ENCODE measurements at regions not wholly inside any gene's neighbourhood (a gene's known extent, or its start where the extent isn't known, plus 50 kb on each side); places are given as distances from the start of the nearest gene placed in this dataset.

- Histone ChIP-seq H3K4me2 (ENCODE audit: low read length) (no peak overlapping the region), H3K9ac (ENCODE audit: low read length) (no peak overlapping the region), H3K9me2 (ENCODE audit: insufficient read depth, low read length) (no peaks in the 10 kb centered on the region), H2AFZ (ENCODE audit: low read depth, low read length) (no peak overlapping the region), H3K79me2 (replicated peaks; ENCODE audit: insufficient read depth, low read length) (no peaks in the 10 kb centered on the region), H3K27ac (ENCODE audit: low read length) (no peak overlapping the region), H3K36me3 (ENCODE audit: insufficient read depth, low read length) (no peaks in the 10 kb centered on the region), H3K27me3 (ENCODE audit: insufficient read depth, low read depth, low read length) (no peaks in the 10 kb centered on the region), H4K20me1 (ENCODE audit: insufficient read depth) (no peaks in the 10 kb centered on the region), H3K9me3 (ENCODE audit: low read length) (peaks cover 2% of the 10 kb centered on the region), H3F3A (ENCODE audit: insufficient read depth, low read length, poor library complexity, severe bottlenecking) (no peaks in the 10 kb centered on the region), H3K4me3 (ENCODE audit: low read length) (no peak overlapping the region)
- no peak for TF ChIP-seq RAD21 (conservative IDR thresholded peaks at IDR 0.05)
- TF ChIP-seq SMC3 (conservative IDR thresholded peaks at IDR 0.05; ENCODE audit: poor library complexity) = no peak
- no peak for TF ChIP-seq MXI1 (conservative IDR thresholded peaks at IDR 0.05; ENCODE audit: poor library complexity, severe bottlenecking)
- no peak for TF ChIP-seq REST (IDR thresholded peaks at IDR 0.05; ENCODE audit: borderline replicate concordance)
These were observed 133.5 kb upstream of the KLF3 start for GRCh38 chr4:38530486-38530885.

GRCh38 chr4:38531141-38531727, 132.8 kb upstream of the KLF3 start:
- H3K4me3 ChIP-seq (ENCODE audit: low read length) = no peak overlapping the region
- no peak overlapping the region for H3K27ac ChIP-seq (ENCODE audit: low read length)
- no peaks in the 10 kb centered on the region for H3K79me2 ChIP-seq (replicated peaks; ENCODE audit: insufficient read depth, low read length)
- H3K9me2 ChIP-seq (ENCODE audit: insufficient read depth, low read length) = no peaks in the 10 kb centered on the region
- H3K9me3 ChIP-seq (ENCODE audit: low read length) = peaks cover 3% of the 10 kb centered on the region
- H3K9ac ChIP-seq (ENCODE audit: low read length) = no peak overlapping the region
- H3K27me3 ChIP-seq (ENCODE audit: insufficient read depth, low read depth, low read length) = no peaks in the 10 kb centered on the region
- H3K36me3 ChIP-seq (ENCODE audit: insufficient read depth, low read length) = no peaks in the 10 kb centered on the region
- no peaks in the 10 kb centered on the region for H4K20me1 ChIP-seq (ENCODE audit: insufficient read depth)
- no peak for TF ChIP-seq TAF1 (IDR thresholded peaks at IDR 0.05; ENCODE audit: low read depth)
- no peak for TF ChIP-seq EZH2 (IDR thresholded peaks at IDR 0.05; ENCODE audit: borderline replicate concordance, insufficient read depth, low read length, poor library complexity, severe bottlenecking)
- no peak for TF ChIP-seq EP300 (conservative IDR thresholded peaks at IDR 0.05; ENCODE audit: poor library complexity, severe bottlenecking)
- no peak for TF ChIP-seq POLR2AphosphoS5 (IDR thresholded peaks at IDR 0.05)
- no peak for TF ChIP-seq SMC3 (conservative IDR thresholded peaks at IDR 0.05; ENCODE audit: poor library complexity)
- no peak for TF ChIP-seq MXI1 (conservative IDR thresholded peaks at IDR 0.05; ENCODE audit: poor library complexity, severe bottlenecking)
- TF ChIP-seq CTCF (IDR thresholded peaks at IDR 0.05; ENCODE audit: poor library complexity, severe bottlenecking) = no peak
- no peak for TF ChIP-seq REST (IDR thresholded peaks at IDR 0.05; ENCODE audit: borderline replicate concordance)
- no peak for TF ChIP-seq RAD21 (conservative IDR thresholded peaks at IDR 0.05)
- no peaks in the 10 kb centered on the region for H3F3A ChIP-seq (ENCODE audit: insufficient read depth, low read length, poor library complexity, severe bottlenecking)
- no peak overlapping the region for H2AFZ ChIP-seq (ENCODE audit: low read depth, low read length)
- H3K4me2 ChIP-seq (ENCODE audit: low read length) = no peak overlapping the region
